ENCODE measurements at regions not wholly inside any gene's neighbourhood (a gene's known extent, or its start where the extent isn't known, plus 50 kb on each side); places are given as distances from the start of the nearest gene placed in this dataset.

- Mint-ChIP-seq H3K9me3 (no peaks in the 10 kb centered on the region), H3K4me3 (no peak overlapping the region), H3K36me3 (ENCODE audit: low read depth) (no peaks in the 10 kb centered on the region), H3K4me1 (ENCODE audit: low read depth) (no peaks in the 10 kb centered on the region), H3K27me3 (ENCODE audit: low read depth) (no peaks in the 10 kb centered on the region), H3K27ac (no peak overlapping the region)
- DNase-seq (ENCODE audit: low spot score) = no peak
Measured at GRCh38 chr7:45482451-45482850, 91.7 kb upstream of the ADCY1 start.

DNA sequence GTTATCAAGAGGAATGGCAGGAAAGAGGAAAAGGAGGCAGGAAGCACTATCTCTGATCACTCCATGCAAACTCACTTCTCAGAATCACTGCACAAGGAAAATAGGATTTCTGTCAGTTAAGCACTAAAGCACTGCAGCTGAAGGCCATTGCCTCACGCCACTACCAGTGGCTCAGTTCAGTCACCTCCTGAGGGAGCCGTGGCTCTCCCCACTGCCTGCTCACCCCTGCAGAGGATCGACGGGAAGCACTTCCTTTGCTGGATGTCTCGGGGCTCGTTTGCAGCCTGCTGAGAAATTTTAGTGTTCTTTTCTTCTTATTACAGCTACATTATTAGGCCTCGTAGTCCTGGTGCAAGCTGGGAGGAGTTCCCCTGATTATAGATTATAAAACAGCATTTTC is 90.1 kb upstream of the ADCY1 start:
- H3K4me1 Mint-ChIP-seq (ENCODE audit: low read depth) = no peaks in the 10 kb centered on the region
- H3K27ac Mint-ChIP-seq = no peak overlapping the region
- no peaks in the 10 kb centered on the region for H3K27me3 Mint-ChIP-seq (ENCODE audit: low read depth)
- no peaks in the 10 kb centered on the region for H3K9me3 Mint-ChIP-seq
- H3K4me3 Mint-ChIP-seq = no peak overlapping the region
- no peak for DNase-seq (ENCODE audit: low spot score)
- H3K36me3 Mint-ChIP-seq (ENCODE audit: low read depth) = no peaks in the 10 kb centered on the region

DNA sequence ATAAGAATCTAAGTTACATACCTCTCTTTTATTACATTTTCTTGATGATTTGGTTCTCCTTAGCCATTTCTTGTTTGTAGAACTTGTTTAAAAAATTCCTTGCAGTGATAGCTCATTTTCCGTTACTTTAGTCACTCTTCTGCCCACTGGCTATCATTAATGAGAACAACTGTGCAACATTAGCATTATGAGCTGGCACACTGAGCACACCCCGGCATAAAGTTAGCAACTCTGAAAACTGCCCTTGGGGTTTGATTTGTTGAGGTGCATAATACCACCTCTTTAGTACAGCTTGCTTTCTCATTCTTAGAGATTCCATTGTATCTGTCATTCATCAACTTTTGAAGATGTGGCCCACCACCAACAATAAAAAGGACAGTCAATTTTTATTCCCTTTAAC is 87.6 kb upstream of the ADCY1 start:
- Mint-ChIP-seq H3K27ac (no peak overlapping the region), H3K4me3 (no peak overlapping the region), H3K4me1 (ENCODE audit: low read depth) (no peaks in the 10 kb centered on the region), H3K27me3 (ENCODE audit: low read depth) (no peaks in the 10 kb centered on the region), H3K36me3 (ENCODE audit: low read depth) (no peaks in the 10 kb centered on the region), H3K9me3 (no peaks in the 10 kb centered on the region)
- DNase-seq (ENCODE audit: low spot score) = no peak

GRCh38 chr7:45494885-45495284 is 79.3 kb upstream of the ADCY1 start:
- Mint-ChIP-seq H3K27ac (no peak overlapping the region), H3K4me3 (no peak overlapping the region), H3K4me1 (ENCODE audit: low read depth) (no peaks in the 10 kb centered on the region), H3K27me3 (ENCODE audit: low read depth) (peaks cover 2% of the 10 kb centered on the region), H3K36me3 (ENCODE audit: low read depth) (no peaks in the 10 kb centered on the region), H3K9me3 (no peaks in the 10 kb centered on the region)
- DNase-seq (ENCODE audit: low spot score) = no peak

DNA sequence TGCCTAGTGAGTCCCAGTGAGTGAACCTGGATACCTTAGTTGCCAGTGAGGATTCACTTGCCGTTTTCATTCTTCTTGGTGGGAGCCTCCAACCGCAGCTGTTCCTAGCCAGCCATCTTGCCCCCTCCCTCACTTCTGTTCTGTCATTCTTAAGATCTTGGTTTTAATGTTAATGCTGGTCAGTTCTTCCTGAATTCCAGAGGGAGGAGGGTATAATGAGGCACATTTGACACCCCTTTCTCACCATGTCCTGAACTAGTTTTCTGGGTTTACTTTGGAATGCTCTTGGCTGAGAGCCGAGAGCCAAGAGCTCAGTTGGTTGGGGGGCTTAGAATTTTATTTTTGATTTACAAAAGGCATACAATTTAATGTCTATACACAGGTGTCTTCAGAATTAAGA is 78.5 kb upstream of the ADCY1 start:
- peaks cover 2% of the 10 kb centered on the region for H3K27me3 Mint-ChIP-seq (ENCODE audit: low read depth)
- no peak overlapping the region for H3K4me3 Mint-ChIP-seq
- no peak overlapping the region for H3K27ac Mint-ChIP-seq
- no peaks in the 10 kb centered on the region for H3K9me3 Mint-ChIP-seq
- DNase-seq (ENCODE audit: low spot score) = no peak
- H3K4me1 Mint-ChIP-seq (ENCODE audit: low read depth) = no peaks in the 10 kb centered on the region
- no peaks in the 10 kb centered on the region for H3K36me3 Mint-ChIP-seq (ENCODE audit: low read depth)

DNA sequence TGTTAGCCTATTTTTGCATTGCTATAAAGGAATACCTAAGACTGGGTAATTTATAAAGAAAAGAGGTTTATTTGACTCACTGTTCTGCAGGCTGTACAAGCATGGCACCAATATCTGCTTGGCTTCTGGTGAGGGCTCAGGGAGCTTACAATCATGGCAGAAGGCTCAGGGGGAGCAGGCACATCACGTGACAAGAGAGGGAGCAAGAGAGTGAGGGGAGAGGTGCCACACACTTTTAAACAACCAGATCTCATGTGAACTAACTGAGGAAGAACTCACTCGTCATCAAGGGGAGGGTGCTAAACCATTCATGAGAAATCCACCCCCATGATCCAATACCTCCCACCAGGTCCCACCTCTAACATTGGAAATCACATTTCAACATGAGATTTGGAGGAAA is 73.9 kb upstream of the ADCY1 start:
- H3K9me3 Mint-ChIP-seq = peaks cover 3% of the 10 kb centered on the region
- DNase-seq (ENCODE audit: low spot score) = no peak
- H3K27me3 Mint-ChIP-seq (ENCODE audit: low read depth) = peaks cover 2% of the 10 kb centered on the region
- H3K4me1 Mint-ChIP-seq (ENCODE audit: low read depth) = no peaks in the 10 kb centered on the region
- H3K4me3 Mint-ChIP-seq = no peak overlapping the region
- no peak overlapping the region for H3K27ac Mint-ChIP-seq
- no peaks in the 10 kb centered on the region for H3K36me3 Mint-ChIP-seq (ENCODE audit: low read depth)

GRCh38 chr7:45501791-45502190 is 72.4 kb upstream of the ADCY1 start:
- Mint-ChIP-seq H3K27me3 (ENCODE audit: low read depth) (peaks cover 2% of the 10 kb centered on the region), H3K36me3 (ENCODE audit: low read depth) (no peaks in the 10 kb centered on the region), H3K9me3 (peaks cover 13% of the 10 kb centered on the region), H3K27ac (no peak overlapping the region), H3K4me1 (ENCODE audit: low read depth) (no peaks in the 10 kb centered on the region), H3K4me3 (no peak overlapping the region)
- DNase-seq (ENCODE audit: low spot score) = no peak

- Mint-ChIP-seq H3K9me3 (peaks cover 26% of the 10 kb centered on the region), H3K27ac (peak overlapping the region; percentile 15), H3K4me1 (ENCODE audit: low read depth) (no peaks in the 10 kb centered on the region), H3K27me3 (ENCODE audit: low read depth) (no peaks in the 10 kb centered on the region), H3K4me3 (no peak overlapping the region), H3K36me3 (ENCODE audit: low read depth) (no peaks in the 10 kb centered on the region)
- no peak for DNase-seq (ENCODE audit: low spot score)
Measured at GRCh38 chr7:45506059-45506458, 68.1 kb upstream of the ADCY1 start.

- no peak for DNase-seq (ENCODE audit: low spot score)
- no peaks in the 10 kb centered on the region for H3K27me3 Mint-ChIP-seq (ENCODE audit: low read depth)
- H3K4me1 Mint-ChIP-seq (ENCODE audit: low read depth) = no peaks in the 10 kb centered on the region
- H3K4me3 Mint-ChIP-seq = no peak overlapping the region
- no peak overlapping the region for H3K27ac Mint-ChIP-seq
- H3K36me3 Mint-ChIP-seq (ENCODE audit: low read depth) = no peaks in the 10 kb centered on the region
- H3K9me3 Mint-ChIP-seq = peaks cover 26% of the 10 kb centered on the region
Measured at GRCh38 chr7:45509222-45509621, 64.9 kb upstream of the ADCY1 start.

DNA sequence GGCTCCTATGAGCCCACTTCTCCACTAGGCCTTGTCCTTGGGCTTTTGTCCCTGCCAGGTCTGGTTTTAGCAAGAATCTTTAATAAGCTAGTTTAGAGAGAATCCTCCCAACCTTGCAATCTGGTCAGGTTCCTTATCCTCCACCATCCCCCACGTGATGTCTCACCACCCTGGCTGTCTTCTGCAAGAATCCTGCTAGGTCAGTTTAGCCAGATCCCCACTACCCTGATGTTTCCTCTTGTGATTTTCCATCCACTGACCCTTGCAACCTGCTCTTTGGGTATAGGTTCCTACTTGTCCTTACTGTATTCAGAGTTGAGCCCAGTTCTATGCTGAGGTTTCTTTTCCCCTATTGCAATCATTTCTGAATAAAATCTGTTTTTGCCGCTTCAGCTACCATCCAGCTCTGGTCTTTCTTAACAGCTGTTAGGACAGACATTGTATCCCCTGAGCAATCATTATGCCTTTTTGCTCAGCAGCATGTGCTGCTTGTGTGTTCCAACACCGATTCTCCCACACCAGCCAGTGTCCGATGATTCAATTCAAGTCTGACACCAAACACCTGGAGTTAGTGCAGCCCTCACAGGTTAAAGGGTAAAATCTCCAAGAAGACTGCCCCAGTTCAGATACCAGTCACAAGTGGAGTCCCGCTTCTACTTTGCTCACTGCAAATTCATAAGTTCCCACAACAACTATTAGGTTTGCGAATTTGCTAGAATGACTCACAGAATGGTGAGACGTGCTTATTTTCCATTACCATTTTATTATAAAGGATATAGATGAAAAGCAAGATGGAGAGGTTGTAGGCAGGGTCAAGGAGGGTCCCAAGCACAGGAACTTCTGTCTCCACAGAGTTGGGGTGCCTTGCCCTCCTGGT is 62.2 kb upstream of the ADCY1 start:
- H3K9me3 Mint-ChIP-seq = peaks cover 13% of the 10 kb centered on the region
- no peaks in the 10 kb centered on the region for H3K27me3 Mint-ChIP-seq (ENCODE audit: low read depth)
- H3K36me3 Mint-ChIP-seq (ENCODE audit: low read depth) = no peaks in the 10 kb centered on the region
- no peak for DNase-seq (ENCODE audit: low spot score)
- H3K4me3 Mint-ChIP-seq = no peak overlapping the region
- H3K4me1 Mint-ChIP-seq (ENCODE audit: low read depth) = no peaks in the 10 kb centered on the region
- no peak overlapping the region for H3K27ac Mint-ChIP-seq

- no peaks in the 10 kb centered on the region for H3K27me3 Mint-ChIP-seq (ENCODE audit: low read depth)
- H3K4me3 Mint-ChIP-seq = no peak overlapping the region
- no peak overlapping the region for H3K27ac Mint-ChIP-seq
- H3K9me3 Mint-ChIP-seq = peaks cover 13% of the 10 kb centered on the region
- H3K36me3 Mint-ChIP-seq (ENCODE audit: low read depth) = no peaks in the 10 kb centered on the region
- no peak for DNase-seq (ENCODE audit: low spot score)
- H3K4me1 Mint-ChIP-seq (ENCODE audit: low read depth) = no peaks in the 10 kb centered on the region
Measured at GRCh38 chr7:45514944-45515343, 59.2 kb upstream of the ADCY1 start.

GRCh38 chr7:45515346-45515745 is 58.8 kb upstream of the ADCY1 start:
- no peaks in the 10 kb centered on the region for H3K27me3 Mint-ChIP-seq (ENCODE audit: low read depth)

More at GRCh38 chr7:45515346-45515745, 58.8 kb upstream of the ADCY1 start:
- H3K4me3 Mint-ChIP-seq = no peak overlapping the region
- H3K36me3 Mint-ChIP-seq (ENCODE audit: low read depth) = no peaks in the 10 kb centered on the region
- no peak overlapping the region for H3K27ac Mint-ChIP-seq
- DNase-seq (ENCODE audit: low spot score) = no peak
- peaks cover 13% of the 10 kb centered on the region for H3K9me3 Mint-ChIP-seq
- no peaks in the 10 kb centered on the region for H3K4me1 Mint-ChIP-seq (ENCODE audit: low read depth)

All from T-helper 2 cell treated with Interferon-gamma antibody and Interleukin-4, amounts not matched to agents 5 μg/mL and 100 μg/mL, for 36 hours (primary cell).